HG03354 (cell line): ENCODE measurements at regions not wholly inside any gene's neighbourhood (a gene's known extent, or its start where the extent isn't known, plus 50 kb on each side); places are given as distances from the start of the nearest gene placed in this dataset.

ENCODE experiments used
- ATAC-seq: cut with Tn5 transposase; IDR thresholded peaks from one replicate; pipeline ENCODE4 v1.9.1; 2021; ENCODE audit warnings: mild to moderate bottlenecking; ENCODE audit not compliant: unreplicated experiment, poor library complexity, severe bottlenecking

DNA sequence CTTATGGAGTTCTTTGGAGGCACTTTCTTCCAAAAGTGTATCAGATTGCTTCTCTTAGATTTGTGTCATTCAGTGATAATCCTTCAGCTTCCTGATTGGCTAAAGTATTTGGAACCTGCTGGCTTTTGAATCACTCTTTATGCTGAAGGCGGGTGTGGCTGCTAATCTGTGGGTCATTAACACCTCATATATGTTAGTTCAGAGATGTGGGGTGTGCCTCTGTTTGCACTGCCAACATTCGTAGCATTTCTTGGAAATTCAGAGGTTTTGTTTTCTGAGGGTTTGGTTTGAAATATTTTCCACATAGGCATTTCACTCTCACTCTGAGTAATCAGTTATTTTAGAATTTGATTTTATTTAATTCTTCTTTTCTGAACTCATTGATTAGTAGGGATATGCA, 1604.4 kb upstream of the ACVR2A start:
- no peak for ATAC-seq

DNA sequence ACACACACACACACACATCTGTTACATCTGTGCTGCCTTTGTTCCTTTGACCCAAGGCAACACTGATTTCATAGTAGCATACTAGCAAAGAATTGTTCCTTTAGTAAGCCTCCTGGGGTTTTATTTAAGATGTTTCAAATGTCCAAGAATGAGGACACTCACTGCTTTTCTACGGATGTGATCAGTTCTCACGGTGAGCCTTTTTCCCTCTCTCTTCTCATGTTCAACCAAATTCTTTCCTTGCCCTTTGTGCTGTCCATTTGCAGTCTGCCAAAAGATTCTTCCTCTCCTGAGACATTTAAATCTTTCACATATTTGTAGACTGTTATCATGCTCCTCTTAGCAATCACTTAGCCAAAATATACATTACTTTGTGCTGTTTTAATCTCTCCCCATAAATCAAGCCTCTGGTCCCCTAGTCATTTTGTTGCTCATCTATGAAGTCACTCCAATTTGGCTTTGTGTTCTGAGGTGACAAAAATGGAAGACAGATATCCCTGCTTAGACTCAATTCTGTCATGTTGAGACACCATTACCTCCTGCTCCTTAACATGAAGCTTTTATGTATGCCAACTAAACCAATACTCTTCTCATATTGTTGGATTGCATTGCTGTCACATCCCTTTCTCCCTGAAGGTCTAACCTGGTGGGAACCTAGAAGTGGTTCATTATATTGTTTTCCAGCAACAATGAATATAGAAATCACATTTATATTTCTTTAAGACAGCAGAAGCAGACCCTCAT, 1605.3 kb upstream of the ACVR2A start:
- no peak for ATAC-seq

DNA sequence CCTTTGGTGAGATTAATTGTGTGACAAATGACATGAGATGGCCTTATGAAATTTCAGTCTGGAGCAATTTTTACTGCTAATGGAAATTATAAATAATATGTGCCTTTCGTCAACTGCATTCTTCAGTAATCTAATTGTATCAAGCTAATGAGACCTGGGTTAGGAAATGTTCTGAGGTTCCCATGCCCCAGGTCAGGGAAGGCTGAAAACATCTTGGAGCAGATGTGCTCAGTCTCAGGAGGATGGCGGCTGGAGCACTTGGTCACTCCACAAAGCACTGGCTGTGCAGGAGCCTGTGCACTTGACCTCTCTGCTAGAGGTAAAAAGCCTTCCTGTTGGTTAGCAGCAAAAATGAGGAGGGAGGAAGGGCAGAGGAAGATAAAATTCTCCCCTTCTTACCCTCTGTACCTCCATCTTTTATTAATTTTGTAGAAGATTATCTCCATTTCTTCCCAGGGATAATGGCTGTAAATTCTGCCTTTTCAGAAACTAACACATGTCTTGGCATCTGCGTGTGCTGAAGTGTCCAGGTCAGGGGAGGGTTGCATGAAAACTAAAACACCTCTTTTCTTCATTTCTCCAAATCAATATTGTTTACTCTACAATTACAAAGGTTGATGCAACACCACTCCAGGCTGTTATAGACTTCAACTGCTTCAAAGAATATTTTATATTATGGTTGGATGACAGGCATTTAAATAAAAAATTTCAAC, 1606.4 kb upstream of the ACVR2A start:
- ATAC-seq = no peak

DNA sequence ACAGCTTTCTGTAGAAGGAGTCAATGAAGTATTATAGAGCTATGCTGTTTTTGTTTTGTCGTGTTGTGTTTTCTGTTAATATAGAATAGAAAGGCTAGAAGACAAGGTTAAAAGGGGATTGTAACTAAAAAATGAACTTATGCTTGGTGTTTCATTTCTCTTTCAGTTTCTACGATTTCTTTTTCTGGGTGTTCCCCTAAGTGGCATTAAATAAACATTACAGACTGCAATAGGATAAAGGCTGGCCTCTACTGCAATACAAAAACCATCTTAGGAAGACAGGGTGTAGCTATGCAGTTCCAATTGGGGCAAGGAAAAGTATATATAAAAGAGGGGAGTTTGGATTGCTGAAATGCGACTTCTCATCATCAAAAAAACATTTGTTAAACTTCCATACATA, 1609.7 kb upstream of the ACVR2A start:
- no peak for ATAC-seq

DNA sequence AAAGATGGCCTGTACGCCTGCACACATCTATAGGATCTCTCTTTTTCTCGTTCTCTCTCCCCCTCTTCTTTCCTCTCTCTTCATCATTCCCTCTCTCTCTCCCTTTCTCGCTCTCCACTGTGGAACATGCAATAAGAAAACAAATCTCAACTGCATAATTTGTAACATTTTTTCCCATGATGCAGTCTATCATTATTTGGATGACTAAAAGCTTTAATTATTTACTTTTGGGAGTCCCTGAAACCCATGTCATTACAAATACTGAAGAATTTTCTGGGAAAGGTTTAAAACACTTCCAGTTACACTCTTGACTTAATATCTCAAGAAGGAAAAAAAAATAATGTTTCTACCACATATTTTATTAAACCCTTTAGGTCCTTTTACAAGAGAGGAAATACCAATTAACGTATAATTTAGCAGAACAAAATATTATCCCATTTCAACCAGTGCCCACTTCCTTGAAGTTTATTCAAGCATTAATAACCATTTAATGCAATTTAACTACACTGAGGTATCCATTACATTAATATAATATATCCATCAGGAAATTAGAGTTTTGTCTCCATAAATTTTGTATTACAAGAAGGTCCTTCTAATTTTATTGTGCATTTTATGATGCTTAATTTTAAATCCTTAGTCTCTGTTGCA, 1615.2 kb upstream of the ACVR2A start:
- no peak for ATAC-seq

DNA sequence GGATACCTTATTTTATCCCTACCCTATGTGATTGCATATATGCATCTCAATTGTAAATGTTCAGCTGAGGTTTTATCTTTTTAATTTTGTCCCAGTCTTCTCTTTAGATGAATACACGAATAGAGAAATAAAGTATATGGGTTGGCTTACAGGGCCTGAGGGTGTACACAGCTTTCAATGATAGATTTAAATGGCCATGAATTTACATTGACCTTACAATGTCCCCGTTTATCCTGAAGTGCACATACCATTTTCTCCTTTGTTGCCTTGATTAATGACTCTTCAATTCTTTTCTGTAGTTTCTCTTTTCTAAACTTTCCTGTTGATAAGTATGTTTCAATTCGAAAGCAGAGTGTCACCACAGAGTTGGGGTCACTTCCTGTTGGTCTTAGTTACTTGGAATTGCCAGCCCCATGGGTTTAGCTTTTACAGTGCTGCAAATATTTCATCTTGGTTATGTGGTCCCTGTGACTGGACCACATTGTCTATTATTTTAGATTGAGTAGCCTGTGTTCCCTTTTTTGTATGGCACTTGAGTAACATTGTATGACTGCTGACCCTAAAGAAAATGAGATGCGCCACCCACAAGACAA, 1616.3 kb upstream of the ACVR2A start:
- peak; percentile 88 for ATAC-seq

DNA sequence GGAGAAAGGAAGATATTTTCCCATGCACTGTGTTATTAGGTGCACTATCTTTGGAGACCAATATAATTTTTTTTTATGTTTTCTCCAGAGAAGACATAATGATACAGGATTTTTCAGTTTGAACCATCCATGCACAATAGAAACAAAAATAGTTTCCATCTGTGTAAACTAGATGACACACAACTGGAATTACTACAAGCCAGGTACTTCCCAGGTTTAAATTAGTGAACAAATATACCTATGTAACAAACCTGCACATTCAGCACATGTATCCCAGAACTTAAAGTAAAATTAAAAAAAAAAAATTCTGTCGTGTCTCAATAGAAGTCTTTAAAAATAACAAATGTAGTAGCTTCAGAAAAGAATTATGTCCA, 1616.8 kb upstream of the ACVR2A start:
- peak; percentile 14 for ATAC-seq

DNA sequence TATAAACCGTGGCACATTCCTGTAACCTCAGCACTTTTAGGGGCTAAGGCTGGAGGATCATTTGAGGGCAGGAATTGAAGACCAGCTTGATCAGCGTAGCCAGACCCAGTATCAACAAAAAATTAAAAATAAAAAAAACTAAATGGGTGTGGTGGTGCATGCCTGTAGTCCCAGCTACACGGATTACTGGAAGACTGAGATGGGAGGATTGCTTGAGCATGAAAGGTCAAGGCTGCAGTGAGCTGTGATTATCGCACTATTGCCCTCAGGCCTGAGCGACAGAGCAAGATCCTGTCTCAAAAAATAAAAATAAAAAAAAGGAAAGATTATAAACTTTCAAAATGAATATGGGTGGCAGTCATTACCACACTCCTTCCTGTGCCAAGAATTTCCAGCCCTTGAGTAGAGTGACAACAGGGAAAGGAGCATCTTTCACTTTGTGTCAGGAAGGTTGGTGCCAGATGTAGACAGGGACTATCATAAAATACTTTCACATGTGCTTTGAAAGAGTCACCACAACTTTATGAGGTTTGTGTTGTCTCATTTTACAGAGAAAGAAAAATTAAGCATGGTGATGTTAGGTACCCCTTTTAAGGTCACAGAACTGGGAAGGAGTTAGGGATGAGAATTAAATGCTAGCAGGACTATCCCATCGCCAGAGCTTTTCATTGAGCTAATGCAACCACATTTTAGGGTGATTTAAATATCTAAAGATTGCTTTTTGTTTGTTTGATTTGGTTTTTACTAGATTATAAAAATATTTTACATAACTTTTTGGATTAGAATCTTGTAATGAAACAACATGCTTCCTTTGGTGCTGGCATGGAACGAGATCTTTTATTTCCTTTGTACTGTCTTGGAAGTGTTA, 1617.4 kb upstream of the ACVR2A start:
- no peak for ATAC-seq

DNA sequence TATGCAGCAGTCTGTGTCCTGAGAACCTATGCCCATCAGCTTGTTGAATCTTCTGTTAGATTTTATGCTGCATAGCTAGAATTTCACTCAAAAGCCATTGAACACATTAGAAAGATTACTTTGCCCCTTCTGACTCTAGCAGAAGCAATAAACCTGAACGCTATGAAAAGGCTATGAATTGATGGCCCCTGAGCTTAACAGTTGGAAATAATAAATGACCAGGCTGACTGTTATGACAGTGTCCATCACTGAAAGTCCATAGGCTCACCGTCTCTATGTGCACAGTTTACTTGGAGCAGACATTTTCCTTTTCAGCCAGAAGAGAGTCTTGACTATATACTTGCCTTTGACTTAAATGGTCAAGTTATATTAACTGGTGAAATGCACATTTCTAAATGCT, 1618.8 kb upstream of the ACVR2A start:
- ATAC-seq = no peak

DNA sequence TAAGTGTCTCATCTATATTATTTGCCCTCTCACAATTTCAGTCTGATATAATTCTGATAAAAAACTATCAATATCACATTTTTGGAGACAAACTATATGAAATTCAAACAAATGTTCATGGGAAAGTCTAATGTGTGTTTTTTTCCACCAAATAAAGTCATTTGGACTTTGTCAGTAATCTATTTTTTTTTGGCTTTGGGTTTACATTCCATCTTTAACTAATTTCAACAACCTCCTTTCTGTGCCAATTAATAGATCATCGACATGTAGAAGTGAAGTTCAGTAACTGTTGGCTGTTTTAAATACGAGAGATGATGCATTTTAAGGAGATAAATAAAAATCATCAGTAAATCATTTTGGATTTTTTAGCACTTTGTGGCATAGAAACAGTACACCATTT, 1623.0 kb upstream of the ACVR2A start:
- ATAC-seq = no peak

DNA sequence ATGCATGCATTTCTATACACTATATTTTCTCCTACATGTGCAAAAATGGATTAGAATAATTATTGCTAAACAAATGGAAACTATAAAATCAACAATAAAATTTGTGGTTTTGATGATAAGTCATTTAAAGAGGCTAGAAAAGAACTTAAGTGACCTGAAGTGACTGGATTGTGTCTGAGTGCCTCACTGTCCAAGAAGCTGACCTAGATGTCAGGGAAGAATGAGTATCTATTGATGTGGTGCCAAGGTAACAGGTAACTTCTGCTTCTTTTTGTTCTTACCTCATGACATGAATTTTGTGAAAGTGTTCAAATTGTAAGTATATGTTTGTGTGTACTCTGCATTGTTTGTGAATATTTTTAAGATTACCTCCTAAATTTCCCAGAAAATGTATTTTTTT, 1623.9 kb upstream of the ACVR2A start:
- no peak for ATAC-seq

DNA sequence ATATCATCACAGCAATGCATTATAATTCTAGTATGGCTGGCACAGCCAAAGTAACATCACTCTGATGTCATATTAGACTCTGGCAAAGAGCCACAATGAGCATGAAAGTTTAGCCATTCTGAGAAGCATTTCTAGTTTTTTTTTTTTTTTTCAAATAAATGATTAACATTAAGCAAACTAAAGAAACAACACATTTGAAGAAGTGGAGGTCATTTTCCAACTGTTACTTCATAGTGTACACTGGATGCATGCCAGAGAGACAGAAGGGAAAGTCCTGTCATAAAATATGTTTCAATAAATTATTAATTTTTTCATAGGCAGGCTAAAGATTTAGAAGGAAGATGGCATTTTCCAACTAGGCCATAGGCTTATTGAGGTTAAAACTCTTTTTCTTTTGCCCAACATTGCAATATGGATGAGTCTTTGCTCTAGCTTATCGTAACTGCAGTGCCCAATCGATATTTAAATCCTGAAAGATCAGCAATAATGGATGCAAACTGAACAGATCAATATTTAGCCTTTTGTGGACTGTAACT, 1630.4 kb upstream of the ACVR2A start:
- no peak for ATAC-seq

DNA sequence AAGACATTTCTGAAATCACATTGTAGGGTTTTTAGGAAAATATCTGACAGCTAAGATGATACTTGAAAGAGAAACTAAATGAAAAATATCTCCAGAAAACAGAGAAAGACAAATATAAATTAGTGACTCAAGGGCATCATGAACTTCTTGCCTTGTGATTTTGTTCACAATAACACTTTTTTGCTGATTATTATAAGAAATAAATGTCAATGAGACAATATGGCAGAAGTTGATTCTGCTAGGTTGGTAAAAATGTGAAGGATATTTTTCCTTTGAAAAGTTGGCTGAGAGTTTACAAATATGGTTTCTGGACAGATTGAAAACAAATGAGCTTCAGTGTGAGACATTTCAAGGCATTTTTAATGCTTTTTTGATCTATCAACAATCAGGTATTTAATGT, 1631.2 kb upstream of the ACVR2A start:
- ATAC-seq = no peak

DNA sequence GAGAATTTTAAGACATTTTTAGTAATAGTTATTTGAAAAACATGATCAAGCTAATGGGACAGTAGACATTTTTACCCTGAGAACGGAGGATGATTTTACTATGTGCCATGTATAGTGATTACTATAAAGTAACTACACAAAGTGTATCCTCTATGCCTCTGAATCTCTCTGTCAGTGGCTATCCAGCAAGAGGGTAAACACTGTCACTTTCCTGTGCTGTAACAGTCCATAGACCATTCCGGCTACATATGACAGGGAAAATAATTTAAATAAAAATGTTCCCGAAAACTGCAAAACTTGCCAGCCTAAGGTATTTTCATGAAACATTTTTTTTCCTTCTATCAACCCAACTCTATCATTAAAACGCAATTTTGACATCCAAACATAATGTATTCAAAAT, 1632.2 kb upstream of the ACVR2A start:
- ATAC-seq = no peak

DNA sequence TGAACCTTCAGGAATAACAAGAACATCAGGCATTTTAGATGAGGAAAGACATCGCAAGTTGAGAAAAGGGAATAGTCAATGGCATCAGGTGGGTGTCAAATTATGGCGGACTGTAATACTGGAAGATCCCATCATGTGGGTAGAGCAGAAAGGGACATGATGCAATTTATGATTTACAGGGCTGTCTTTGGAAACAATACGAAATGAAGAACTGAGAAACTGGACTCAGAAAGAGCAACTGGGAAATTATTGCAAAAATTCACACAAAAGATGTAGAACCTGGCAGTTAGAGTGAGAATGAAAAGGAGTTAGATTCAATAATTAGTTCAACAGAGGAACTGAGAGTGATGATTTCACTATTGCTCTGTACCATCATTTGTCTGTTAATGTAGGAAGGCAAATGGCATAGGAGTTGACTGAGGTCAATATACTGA, 1635.0 kb upstream of the ACVR2A start:
- ATAC-seq = peak; percentile 69

DNA sequence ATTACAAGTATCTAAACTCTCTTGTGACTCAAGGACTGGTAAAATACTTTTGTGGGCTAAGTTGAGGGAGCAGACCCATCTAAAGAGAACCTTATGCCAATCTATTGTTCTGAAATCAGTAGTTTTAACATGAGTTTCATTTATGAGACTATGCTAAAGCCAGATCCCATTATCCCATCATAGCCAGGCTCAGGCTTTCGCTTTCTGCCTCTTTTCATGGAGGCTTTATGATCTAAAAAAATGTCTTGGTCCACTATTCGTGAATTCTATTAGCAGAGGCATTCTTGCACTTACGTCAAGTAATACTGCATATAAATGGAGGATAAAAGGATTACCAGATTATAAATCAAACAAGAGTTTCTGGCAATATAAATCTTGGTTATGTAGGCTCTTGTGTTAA, 1636.9 kb upstream of the ACVR2A start:
- ATAC-seq = no peak

DNA sequence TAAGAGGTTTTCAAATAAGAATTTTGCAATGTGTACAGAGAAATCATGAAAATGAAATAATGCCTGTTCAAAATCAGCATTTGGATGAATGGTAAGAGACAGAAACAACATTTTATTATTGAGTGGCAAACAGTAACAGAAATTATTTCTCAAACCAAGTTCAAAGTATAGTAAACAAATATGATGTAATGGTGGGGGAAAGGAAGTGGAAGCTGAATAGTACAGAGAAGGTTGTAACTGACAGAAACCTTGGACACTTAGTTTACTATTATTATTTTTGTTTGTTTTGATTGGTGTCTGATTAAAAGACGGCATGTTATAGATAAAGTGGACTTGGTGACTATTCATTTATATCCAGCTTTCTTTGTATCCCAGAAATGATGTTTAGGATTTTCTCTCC, 1637.4 kb upstream of the ACVR2A start:
- ATAC-seq = no peak

DNA sequence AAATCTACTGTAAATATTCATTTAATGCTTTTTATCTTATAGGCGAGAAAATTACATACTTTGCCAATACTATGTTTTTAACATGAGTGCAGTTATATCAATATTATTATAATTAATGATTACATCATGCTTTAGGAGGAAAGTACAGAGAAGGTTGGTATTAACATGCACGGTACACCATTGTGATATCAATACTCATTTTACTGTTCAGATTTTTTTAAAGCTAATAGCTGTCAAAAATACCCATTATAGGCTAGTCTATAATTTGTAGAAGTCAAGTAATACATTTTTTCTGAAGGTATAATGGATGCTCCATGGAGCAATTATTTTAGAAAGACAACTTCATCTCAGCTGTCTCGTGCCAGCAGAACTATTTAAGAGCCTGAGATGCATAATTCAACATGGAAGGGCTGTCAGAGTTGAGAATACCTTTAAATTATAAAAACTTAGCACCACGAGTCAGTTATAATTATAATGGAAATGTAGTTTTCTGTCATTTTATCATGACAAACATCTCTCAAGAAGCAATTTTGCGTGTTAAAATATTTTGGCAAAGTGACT, 1641.7 kb upstream of the ACVR2A start:
- no peak for ATAC-seq

DNA sequence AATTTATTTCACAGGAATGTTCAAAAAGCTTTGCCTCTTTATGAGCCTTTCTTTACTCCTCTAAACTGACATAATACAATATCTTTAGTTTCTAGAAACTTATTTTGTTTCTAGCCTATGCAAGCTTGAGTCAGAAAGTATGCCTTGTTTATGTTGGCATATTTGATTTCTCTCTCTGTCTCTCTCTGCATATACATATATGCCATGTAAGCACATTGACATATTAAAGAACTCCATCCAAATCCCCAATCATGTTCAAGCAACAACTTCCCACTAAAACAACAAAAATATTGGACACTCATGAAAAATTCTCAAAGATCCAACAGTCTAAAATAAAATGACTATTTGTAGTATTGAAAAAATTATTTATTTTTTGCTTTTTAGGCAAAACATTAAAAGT, 1651.2 kb upstream of the ACVR2A start:
- ATAC-seq = no peak
